ENCODE measurements at regions not wholly inside any gene's neighbourhood (a gene's known extent, or its start where the extent isn't known, plus 50 kb on each side); places are given as distances from the start of the nearest gene placed in this dataset.

DNA sequence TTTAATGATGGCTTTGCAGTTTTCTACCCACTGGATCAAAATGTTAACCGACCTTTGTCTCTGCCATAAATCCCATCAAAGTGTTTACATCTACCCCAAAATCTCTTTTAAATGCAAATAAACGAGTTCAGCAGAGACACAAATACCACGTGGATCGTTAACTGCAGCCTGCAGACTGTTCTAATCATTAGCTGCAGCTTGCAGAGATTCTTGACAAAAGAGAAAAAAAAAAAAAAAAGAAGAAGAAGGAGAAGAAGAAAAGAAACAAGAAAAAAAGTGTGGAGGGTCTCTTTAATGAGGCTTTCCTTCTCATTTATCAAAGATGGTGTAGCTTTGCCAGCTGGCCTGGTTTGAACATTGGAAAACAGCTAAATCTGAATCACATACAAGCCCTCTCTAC, 275.7 kb downstream of the NEDD1 start:
- DNase-seq: no peak

DNA sequence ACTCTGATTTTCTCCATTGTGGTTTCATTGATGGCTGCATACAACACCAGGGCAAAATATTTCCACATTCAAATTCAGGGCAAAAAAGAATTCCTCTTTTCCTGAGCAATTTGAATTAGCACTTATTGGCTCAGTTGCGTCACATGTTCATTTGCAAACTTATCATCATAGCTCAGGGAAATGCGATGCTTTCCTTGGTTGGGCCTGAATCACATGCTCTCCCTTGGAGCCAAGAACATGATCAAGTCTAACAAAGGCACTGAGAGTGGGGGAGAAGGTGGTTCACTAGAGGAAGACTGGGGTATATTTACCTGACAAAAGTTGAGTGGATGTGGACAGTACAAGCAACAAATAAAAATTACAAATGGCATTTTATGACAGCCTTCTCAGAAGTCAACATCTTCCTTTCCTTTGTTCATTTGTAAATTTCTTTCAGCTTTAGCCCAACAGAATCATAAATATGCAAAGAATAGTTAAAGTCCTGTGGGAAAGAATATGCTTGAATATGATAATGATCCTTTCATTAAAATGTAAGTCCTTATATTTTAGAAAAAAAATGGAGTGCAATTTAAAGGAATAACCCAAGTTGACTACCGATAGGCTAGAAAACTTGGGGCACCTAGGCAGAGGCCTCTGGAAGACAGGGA, 277.2 kb downstream of the NEDD1 start:
- DNase-seq: no peak

DNA sequence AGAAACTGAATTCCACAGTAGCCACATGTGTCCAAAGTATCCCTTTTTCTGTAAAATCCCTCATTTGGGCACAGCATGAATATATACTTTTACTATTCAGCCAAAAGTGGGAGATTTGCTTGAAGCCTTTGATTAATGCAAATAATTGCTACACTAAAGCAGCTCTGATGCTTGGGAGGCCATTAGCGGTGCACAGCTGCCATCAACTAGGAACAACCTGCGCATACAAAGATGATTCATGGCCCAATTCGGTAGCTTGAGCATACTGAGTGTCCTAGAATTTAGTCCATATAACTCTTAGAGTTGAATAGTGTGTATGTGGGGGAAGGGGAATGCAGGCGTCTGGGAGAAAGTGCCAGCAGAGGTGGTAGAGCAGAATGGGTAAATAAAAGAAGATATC, 277.0 kb upstream of the RMST start:
- no peak for DNase-seq

DNA sequence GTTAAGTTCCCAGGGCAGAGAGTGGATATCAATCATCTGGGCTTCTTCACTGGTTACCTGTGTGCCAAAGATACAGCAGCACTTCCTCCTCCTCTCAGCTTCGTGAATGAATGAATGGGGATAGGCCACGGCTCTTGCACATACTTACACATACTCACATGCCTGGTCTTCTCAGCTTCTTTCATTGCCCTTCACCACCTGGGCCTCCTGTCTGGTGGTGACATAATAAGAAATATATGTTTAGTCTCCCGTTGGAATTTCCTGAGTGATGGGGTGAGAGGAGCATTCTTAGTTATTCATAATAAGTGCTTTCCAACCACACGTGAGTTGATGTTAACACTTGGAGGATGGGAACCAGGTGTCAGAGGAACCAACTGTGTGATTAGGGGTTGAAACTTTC, 268.1 kb upstream of the RMST start:
- no peak for DNase-seq

DNA sequence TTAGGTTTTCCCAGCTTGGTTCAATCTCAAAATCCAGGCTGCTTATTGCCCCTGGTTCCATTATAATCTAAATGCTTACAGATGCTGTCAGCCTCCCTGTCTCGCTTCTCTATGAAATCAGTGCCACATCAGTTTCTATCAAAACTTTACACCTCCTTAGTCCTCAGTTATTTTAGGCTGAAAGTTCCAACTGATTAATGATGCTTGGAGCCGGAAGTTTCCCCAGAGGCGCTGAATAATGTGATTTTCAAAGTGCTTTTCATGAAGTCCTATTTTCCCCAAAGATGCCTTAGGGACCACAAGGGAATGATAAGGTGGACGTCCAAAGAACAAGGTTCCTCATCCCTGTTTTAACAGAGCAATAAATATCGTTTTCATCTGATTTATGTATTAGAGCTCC, 262.4 kb upstream of the RMST start:
- DNase-seq: no peak

DNA sequence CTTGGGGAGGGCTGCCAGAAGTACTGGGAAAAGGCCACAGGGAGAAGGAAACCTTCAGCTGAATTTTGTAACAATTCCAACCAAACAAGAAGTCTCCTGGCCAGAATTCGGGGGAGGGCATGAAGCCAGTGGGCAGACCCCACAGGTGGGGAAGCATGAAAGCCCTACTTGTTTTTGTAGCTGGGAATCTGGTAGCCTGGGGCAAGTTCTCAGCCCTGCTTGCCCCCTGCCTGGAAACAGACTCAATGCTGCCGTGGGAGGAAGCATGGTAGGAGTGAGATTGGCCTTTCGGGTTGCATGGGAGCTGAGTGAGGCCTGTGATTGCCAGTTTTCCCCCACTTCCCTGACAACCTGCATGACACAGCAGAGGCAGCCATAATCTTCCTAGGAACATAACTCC, 259.2 kb upstream of the RMST start:
- DNase-seq: no peak

DNA sequence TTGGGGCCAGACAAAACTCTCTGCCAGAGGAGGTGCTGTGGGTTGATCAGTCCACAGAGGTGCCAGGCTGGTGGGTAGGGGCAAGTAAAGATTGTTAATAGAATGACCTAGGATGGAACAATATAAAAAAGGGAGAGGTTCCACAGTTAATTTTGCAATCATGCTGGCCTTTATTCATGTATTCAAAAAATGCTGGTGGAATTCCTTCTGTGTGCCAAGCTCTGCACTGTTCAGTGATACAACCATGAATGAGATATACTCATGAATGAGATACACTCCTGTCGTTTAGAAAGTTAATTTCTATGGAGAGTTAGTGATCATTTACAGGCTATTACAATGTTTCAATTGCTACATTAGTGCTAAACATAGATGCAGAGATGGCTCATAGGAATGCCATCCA, 252.6 kb upstream of the RMST start:
- DNase-seq: no peak

DNA sequence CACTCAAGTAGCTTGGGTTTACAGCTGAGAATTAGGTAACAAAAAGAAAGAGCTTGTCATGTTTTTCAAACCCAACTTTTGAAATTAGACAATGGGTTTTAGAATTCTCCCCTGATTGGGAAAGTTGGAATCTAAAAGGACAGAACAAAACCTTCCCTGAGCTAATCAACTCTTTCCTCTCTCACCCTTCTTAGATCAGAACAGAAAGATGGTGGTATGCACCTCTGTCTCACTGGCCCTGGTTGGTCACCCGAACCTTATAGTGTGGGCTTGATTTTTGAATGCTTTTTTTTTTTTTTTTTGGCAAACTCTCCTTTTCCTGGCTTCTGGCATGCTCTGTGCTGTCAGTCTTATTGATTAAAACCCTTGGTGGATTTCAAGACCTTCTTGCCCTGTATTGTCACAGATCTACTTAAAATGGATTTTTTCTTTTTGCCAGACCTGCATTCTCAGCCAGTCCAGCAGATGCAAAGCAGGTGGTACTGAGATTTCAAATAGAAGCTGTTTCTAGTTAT, 251.1 kb upstream of the RMST start:
- no peak for DNase-seq

DNA sequence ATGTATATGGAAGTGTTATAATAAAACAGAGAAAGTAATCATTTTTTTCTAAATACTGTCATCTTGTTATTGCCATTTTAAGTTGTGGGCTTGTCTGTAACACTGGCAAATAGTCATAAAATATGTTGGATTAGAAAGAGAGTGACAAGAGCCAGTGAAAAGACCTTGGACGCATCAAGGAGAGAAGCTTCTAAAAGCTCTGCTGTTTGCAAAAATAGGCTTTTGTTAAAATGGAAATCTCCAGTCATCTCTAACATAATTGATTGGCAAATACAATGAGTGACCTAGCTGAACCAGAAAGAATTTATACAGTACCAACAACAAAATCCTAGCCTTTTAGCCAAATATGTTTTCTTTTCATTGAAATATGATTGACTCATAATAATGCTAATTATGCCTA, 245.8 kb upstream of the RMST start:
- DNase-seq: no peak

DNA sequence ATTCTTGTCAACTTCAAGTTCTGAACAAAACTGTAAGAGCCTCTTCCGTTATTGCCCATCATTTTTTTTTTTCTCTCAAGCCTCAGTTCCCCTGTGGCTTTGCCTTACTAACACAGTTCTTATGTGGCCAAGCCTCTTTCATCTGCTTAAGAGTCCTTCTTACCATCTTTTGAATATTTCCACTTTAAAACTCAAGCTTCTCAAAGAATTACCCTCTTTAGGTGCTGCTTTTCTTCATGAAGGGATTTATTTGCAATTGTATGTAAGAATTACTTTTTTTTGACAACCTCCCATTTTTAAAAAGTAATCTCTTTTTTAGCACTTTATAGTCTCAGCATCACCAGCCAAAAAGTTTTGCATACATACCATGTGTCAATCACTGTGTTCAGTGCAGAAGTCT, 240.2 kb upstream of the RMST start:
- DNase-seq: no peak

DNA sequence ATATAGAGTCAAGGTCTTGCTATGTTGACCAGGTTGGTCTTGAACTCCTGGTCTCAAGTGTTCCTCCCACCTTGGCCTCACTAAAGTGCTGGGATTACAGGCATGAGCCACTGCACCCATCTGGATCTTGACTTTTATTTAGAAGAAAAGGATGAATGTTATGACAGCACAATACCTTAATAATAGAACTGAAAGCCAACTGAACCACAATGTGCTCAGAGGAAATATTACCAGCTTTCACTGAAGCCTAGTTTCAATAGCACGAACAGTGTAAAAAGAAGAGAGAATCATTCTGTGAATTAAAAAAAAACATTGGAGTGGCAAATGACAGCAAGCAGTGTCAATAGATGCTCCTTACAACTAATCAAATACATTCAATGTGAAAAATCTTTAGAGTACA, 239.2 kb upstream of the RMST start:
- DNase-seq: no peak

DNA sequence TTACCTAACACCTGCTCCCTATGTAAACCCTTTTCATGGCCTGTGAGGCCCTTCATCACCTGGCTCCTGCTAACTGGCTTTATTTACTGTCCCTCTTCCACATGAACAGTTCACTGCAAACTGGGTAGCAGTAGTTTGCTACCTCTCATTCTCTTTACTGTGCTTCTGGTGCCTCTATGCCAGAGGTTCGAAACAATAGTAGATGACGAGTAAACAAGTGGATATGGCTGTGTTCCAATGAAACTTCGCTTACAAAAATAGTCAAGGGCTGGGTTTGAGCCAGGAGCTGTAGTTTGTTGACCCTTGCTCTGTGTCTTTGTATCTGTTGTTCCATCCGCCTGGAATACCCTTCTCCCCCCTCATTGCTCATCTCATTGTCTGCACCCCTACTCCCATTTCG, 233.6 kb upstream of the RMST start:
- no peak for DNase-seq

DNA sequence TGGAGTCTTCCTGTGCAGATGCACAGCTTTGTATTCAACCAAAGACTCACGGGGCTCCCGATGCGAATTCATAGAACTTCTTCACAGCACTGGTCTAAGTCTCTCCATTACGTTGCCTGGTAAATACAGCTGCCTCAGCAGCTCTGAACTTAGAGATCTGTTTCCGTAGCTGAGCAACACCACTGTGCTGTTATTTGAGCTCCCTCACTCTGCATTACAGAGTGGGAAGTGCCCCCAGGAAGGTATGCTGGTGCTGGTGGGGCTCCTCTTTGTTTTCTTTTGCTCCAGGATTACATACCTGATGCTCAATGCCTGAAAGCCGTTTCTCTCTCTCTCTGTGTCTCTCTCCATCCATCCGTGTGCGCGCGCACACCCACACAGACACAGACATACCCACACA, 227.5 kb upstream of the RMST start:
- DNase-seq: no peak

DNA sequence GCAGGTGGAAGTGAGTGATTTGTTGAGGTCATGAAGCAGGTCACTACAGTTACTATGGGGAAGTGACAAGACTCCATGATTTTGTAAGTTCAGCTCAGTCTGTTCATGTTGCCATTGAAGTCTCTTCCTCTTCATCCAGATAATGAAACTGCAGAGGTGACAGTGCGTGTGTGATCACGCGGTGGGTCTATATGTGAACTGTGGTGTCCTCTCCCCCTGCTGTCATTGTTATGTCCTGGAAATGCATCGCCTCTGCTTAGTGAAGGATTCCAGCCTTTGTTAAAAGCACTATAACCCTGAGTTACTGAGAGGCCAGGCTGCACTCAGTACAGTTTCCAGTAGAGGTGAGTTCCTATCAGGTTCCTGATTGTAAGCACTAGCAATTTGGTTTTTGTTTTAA, 216.2 kb upstream of the RMST start:
- DNase-seq: no peak

DNA sequence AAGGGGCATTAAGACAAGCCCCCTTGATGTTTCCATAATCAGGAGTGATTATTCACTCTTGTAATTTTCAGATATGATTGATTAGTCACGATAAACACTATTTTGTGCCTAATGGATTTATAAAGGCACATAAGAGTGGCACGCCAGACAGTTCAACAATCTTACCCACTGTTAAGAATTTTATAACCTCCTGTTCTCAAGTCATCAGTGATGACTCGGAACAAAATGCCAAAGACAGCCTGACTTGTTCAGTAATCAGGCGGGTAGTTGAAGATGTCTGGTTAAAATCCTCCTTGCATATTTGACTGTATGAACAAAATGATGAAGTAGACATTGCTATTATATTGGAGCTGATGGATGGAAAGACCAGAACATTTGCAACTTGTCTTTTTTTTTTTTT, 212.1 kb upstream of the RMST start:
- no peak for DNase-seq

DNA sequence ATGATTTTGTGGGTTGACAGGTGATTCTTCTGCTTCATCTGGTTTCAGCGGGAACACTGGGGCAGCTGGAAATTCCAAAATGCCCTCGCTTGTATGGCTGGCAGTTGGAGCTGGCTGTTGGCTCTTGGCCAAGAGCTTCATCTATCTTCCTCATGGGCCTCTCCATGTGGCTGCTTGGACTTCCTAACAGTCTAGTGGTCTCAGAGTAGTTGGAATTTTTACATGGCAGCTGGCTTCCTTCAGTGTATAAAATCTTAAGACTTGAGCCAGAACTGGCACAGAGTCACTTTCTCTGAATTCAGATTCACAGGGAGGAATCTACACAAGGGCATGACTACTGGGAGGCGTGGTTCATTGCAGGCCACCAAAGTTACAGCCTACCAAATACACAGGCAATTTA, 204.9 kb upstream of the RMST start:
- no peak for DNase-seq

DNA sequence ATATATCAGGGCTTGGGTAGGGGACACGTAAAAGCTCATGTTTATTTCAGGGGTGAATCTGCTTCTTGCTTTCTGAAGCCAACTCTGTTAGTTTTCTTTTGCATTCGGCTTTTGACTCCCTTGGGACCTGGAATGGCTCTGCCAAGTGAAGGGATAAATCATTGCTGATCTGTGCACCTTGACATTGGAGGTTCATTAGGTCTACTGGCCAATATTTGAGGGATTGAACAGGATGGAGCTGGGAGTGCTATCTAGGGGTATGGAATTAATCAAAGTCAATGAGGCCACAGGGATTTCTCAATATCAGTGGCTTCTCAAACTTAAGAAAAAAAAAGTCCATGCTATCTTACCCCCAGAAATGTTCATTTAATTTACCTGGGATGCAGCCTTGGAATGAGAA, 203.5 kb upstream of the RMST start:
- DNase-seq: no peak

DNA sequence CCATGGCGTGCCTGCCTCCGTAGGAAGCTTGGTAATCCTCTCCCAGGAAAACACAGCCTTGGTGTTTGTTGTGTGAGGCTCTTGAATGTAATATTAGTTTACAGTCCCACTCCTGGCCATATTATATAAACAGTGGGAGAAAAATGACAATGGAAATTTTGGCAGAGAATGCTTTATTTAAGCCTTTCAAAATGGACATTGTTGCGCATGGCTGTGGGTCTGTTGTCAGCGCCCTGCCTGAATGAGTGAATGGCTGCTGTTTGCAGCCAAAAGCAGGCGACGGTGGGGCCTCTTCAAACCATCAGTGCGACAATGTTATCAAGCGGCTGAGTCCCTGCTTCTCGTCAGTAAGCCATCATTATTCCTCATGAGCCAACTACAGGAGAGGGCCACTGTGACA, 201.8 kb upstream of the RMST start:
- DNase-seq: no peak

DNA sequence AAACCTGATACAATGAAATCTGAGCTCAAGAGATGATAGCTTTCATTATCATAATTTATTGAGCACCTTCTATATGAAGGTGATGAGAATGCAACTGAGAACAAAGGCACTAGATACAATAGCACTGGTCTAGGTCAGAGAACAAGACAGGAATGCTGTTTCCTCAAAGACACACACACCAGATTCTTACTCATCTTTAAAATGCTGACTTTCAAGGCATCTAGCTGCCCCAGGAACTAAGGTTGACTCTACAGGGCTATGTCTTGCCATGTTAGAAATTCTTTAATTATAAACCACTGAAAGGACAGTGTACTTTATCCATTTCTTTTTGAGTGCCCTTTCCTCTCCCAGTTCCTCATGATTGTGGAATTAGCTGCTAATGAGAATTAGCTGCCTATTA, 195.4 kb upstream of the RMST start:
- no peak for DNase-seq

DNA sequence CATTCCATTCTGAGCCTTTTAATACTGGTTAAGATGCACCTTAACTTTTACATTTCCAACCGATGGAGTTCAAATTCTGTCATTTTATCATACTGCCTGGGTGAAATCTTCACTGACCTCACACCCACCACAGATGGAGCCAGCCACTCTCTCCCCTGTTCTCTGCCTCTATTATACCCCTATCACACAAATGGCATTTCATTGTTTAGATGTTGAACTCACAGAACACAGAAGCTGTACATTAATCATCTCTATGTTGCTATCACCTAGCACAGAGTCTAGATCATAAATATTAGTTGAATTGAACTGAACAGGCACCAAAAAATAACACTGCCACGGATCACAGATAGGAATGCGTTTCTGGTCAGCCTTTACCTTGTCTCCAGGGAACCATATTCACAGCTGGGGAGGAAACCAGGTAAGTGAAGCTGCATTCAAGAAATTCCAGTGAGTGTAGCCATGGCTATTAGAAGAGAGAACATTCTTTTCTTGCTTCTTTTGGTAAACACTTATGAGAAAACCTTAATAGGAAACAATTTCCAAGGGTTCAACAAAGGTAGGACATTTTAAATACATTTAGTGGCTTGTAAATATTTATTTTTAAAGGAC, 194.9 kb upstream of the RMST start:
- DNase-seq: no peak

DNA sequence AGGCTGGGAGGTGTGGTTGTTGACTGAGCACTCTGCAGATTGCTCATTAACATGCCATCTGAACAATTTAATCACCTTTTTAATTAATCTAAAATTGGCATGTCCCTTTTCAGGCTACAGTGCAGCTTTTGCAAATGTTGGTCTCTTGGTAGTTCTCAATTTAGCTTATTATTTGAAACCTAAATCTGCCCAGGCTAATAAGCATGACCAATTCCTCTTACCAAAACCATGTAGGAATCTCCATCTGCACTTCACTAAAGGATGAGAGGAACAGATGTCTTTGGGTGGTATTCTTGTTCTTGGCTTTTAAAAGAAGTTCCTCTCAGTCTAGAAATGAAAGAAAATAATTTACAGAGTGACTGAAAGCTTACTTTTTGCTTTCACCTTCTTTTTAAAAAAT, 190.1 kb upstream of the RMST start:
- no peak for DNase-seq

DNA sequence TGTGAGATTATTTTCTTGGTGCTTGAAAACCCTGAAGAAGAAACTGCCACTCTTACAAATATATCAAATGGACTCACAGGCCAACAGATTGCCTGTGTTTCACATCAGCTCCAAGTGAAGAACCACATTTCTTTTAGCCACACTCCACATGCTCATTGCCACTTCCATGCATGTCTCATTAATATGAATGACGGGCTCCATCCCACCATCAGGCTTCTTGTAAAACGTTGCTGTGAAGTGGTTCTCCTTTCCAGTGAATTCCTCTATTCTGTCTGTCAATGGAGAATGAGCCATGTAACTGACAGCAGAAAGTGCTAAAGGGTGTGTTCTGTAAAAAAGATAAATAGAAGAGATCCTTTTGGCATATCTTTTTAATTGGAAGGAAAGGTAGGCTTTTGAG, 188.2 kb upstream of the RMST start:
- no peak for DNase-seq

DNA sequence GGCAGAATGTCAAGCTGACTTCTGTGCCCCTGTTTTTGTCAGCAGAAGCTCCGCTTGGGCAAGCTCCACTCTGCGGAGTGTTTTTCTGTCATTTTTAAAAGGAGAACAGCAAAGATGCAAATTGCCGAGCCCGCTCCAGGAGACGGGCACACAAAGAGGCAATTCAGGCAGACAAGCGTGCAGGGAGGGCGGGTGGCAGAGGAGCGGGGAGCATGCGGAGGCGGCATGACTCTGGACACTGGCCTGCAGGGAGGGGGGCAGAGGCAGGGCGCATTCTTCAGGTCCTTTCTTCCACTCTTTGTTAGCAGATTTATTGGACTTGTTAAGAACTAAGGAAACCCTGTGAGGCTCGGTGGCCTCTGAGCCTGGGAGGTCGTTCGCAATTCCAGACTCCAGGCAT, 187.3 kb upstream of the RMST start:
- DNase-seq: no peak

DNA sequence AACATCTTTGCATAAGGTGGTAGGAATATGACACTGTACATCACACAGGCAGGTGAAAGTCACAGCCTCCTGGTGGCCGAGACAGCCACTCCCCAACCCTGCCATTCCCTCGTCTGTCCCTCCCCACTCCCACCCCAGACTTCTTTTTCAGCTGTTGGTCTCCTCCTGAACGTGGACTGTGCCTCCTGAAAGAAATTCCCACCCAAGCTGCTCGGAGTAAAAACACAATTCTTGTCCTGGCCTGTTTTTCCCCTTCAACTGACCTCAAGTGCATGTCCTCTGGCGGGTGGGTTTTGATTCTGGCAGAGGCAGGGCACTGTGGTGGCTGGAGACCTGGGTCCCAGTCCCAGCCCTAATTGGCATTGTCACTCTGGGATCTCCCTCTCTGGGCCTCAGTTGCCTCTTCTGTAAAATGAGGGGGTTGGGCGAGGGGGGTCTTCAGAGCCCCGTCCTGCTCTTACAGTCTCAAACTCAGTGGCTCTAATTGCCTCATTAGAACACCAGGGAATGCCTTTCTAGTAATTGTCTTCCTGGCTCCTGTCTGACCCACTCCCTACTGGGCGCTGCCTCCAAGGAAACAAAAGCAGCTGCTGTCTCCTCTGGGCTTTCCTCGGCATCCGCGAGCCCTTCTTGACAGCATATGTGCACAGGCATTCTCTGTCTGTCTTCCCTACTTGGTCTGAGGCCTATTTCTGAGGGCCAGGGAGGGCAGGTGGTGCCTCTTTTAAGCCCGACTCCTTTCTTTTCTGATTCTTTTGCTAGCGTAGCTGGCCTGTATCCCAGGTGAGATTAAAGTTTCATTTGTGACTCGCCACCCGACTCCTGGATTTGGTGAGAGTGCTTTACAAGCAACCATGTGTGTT, 186.6 kb upstream of the RMST start:
- no peak for DNase-seq
